Epithelial cell of prostate (primary cell): ENCODE measurements at regions not wholly inside any gene's neighbourhood (a gene's known extent, or its start where the extent isn't known, plus 50 kb on each side); places are given as distances from the start of the nearest gene placed in this dataset.
"Not testable (repeated sequence)": the region's sequence is repeated elsewhere in the genome, so short reads cannot be mapped to it uniquely, and the experiment has no call there.

Experiments used
- DNase-seq: peaks from one replicate; pipeline ENCODE4 v3.0.0-alpha.2; 2011; ENCODE audit warnings: low read depth, low spot score
- H3K27ac ChIP-seq: fragments of 450-650 bp; 2 replicates; pipeline ENCODE4 v1.5.1; 2017; ENCODE audit warnings: mild to moderate bottlenecking

DNA sequence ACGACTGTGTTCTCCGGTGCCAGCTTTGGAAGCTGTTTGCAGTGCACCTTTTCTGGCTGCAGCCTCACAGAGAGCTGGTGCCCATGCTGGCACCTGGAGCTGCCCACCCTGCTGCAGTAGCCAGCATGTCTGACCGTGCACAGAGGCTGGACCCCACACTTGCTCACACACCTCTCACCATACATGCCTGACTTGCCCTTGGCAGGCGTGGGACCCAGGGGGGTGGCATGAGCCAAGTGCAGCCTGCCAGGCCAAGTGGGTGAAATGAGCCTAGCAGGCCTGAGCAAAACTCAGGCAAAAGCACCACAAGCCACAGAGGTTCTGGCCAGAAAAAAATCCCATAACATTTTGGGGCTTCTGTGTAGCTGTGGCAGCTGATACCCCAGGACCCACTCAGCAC lies 258.8 kb downstream of the XPNPEP1 start:
- no peak for DNase-seq
- no peak overlapping the region for H3K27ac ChIP-seq

GRCh38 chr10:109663122-109663521 lies 260.2 kb downstream of the XPNPEP1 start:
- no peak overlapping the region for H3K27ac ChIP-seq
- DNase-seq, result no peak

DNA sequence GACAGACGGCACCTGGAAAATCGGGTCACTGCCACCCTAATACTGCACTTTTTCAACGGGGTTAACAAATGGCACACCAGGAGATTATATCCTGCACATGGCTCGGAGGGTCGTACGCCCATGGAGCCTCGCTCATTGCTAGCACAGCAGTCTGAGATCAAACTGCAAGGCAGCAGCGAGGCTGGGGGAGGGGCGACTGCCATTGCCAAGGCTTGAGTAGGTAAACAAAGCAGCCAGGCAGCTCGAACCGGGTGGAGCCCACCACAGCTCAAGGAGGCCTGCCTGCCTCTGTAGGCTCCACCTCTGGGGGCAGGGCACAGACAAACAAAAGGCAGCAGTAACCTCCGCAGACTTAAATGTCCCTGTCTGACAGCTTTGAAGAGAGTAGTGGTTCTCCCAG lies 270.7 kb downstream of the XPNPEP1 start:
- DNase-seq, H3K27ac ChIP-seq: not testable (repeated sequence)

DNA sequence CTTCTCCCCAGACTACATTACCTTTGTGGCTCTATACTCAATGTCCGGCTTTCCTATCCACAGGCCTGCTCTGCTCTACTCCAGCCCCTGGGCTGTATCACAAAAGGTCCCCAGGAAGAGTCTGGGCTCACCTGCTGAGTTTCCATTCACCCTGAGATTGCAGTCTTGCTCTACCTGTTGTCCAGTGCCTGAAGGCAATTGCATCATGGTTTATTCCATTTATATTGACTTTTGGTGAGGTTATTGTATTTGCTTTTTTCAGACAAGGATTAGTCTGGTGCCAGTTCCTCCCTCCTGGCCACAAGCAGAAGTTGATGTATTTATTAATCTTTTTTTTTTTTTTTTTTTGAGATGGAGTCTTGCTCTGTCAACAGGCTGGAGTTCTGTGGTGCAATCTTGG lies 273.1 kb downstream of the XPNPEP1 start:
- H3K27ac ChIP-seq, result no peak overlapping the region

DNA sequence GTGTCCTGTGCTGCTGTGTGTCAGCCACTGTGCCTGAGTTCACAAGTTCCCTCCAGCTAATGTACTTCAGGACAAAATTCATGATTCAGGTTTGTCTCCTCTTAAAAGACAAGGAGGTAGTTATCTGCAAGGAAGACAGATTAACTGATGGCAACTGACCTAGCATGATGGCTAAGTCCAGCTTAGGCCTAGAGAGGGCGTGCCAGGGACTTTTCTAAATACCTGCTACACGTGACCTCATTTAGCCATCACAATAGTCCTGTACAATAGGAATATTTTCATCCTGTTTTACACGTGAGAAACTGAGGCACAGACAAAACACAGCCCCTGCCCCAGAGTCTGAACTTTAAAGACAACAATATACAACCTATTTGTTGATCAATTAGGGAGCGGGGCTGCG lies 275.7 kb downstream of the XPNPEP1 start:
- H3K27ac ChIP-seq, result no peak overlapping the region
- no peak for DNase-seq

More for the DNA sequence above, 273.1 kb downstream of the XPNPEP1 start:
- no peak for DNase-seq

DNA sequence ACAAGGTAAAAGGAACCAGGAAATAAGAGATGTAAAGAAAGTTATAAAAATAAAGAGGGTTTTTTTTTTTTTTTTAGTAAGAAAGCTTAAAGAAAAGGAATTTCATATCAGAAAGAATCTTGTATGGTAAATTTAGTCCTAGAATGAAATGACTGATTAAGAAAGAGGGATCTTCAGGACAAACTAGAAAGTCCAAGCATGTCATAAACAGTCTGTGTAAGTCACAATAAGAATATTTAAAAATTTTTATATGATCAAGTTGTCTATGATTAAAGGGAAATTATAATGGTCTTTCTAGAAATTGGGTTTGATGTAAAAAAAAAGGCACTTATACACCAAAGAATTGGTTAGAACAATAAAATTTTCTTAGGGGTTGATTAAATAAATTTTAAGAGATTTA lies 289.5 kb downstream of the XPNPEP1 start:
- no peak for DNase-seq
- no peak overlapping the region for H3K27ac ChIP-seq

- not testable (repeated sequence) for H3K27ac ChIP-seq, DNase-seq
Observed at GRCh38 chr10:109633017-109633416, 290.3 kb downstream of the XPNPEP1 start.

DNA sequence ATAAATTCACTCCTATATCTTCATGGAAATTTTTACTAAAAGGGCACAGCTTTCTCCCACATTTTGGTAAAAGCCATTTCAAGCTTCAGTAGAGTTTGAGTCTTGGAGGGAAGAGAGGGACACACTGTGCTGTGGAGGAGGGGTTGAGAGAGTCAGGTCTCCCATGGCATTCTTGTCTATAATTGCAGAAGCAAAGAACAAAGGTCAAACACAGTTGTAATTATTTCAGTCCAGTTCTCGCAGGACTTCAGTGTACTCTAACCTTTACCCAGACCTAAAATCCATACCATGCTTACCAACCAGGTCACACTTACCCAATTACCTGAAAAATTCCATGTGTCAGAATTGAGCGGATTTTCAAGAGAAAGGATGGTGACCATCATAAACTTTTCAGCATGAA lies 298.4 kb downstream of the XPNPEP1 start:
- no peak overlapping the region for H3K27ac ChIP-seq
- no peak for DNase-seq

GRCh38 chr10:109622566-109622965 lies 300.7 kb downstream of the XPNPEP1 start:
- no peak for DNase-seq
- no peak overlapping the region for H3K27ac ChIP-seq

DNA sequence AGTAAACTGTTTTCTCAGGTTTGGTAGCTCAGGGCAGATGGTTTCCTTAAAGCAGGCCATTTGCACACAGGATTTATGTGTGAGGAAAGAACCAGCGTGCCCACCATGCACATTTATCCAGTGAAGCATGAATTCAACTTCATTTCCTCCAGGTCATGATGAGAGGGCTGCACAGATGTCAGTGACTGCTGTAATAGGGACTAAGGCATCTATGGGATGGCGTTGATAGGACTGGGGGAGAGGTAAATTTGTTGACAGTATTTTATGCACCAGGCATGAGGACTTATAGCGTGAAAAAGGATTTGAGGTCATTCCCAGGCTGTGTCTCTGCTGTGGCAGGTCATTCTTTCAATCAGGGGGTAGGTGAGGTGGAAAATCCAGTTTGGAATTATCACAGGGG lies 302.9 kb downstream of the XPNPEP1 start:
- DNase-seq, result no peak
- no peak overlapping the region for H3K27ac ChIP-seq

DNA sequence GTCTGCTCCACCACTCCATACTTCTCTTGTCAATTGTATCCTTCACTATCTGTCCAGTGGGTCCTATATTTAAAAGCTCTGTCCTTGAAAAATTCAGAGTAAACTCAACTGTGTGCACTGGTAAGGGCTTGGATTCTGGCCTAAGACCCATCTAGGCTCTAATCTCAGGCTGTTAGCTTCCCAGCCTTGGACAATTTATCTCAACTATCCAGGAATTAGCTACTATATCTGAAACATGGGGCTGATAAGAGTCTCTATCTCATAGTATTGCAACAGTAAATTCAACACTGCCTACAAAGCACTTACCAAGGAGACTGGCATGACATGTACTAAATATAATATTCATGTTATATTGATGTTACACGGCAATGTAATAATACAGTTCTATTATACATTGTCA lies 303.4 kb downstream of the XPNPEP1 start:
- DNase-seq, result no peak
- H3K27ac ChIP-seq, result no peak overlapping the region

GRCh38 chr10:109618748-109619147 lies 304.6 kb downstream of the XPNPEP1 start:
- DNase-seq, result no peak

GRCh38 chr10:109618301-109618700 lies 305.0 kb downstream of the XPNPEP1 start:
- DNase-seq, result no peak
- H3K27ac ChIP-seq, result no peak overlapping the region

More at GRCh38 chr10:109618748-109619147, 304.6 kb downstream of the XPNPEP1 start:
- no peak overlapping the region for H3K27ac ChIP-seq

DNA sequence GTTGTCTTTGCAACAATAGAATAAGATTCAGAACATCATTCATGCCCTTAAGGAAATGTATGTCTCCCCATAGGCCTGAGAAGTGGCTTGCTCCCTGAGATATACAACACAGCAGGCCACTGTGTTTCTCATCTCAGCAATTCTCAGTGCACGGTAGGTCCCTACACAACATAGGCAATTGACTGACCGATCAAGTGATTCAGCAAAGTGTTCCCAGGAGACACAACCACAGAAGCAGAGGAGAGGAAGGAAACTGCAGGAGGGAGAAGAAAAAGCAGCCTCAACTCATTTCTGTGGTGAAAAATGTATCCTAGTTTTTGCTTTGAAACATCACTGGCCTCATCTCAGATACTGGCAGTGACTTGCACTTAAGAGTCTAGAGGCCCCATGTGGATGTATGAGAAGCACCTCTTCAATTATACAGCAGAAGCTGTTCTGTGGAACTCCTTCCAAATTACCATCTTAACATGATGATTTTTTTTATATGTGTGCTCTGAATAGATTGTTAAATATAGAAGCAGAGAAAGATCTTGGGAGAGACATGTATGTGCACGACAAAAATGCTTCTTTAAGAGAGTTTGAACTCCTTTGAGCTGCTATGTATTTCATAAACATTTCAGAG lies 306.8 kb downstream of the XPNPEP1 start:
- no peak for DNase-seq
- H3K27ac ChIP-seq, result no peak overlapping the region

GRCh38 chr10:109595356-109595755 lies 328.0 kb downstream of the XPNPEP1 start:
- DNase-seq, H3K27ac ChIP-seq: not testable (repeated sequence)

DNA sequence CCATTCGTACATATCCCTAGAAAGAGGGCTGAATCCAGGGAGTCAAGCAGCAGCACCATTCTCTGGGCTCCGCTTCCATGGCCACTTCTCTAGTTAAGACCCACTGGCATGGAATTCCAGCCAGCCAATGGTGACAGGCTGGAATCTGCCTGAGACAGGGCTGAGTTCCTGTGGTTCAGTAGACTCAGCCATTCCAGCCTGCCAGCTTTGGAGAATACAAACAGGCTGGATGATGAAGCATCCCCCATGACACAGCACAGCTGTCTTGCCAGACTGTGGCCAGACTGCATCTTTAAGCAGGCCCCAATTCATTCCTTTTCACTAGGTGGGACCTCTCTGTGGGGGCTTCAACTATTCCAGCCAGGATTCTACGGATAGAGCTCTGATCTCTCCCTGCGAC lies 329.6 kb downstream of the XPNPEP1 start:
- no peak overlapping the region for H3K27ac ChIP-seq
- no peak for DNase-seq

DNA sequence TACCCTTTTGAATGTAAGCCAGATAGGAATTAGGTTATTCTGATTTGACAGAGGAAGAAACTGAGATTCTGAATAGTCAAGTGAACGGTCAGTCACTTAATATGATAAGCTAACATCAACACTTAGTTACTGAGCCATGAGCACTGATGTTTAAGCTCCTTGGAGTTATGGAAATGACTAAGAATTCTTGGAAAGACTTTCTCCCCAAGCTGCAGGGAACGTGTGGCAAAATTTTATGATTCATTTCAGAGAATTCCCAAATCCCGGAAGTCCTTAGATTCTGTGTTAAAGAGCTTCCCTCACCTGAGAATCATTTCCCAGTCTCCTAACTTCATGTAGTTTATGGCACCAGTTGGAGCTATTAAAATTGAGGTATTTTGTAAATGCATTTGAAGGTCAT lies 330.9 kb downstream of the XPNPEP1 start:
- H3K27ac ChIP-seq, result no peak overlapping the region
- DNase-seq, result no peak

DNA sequence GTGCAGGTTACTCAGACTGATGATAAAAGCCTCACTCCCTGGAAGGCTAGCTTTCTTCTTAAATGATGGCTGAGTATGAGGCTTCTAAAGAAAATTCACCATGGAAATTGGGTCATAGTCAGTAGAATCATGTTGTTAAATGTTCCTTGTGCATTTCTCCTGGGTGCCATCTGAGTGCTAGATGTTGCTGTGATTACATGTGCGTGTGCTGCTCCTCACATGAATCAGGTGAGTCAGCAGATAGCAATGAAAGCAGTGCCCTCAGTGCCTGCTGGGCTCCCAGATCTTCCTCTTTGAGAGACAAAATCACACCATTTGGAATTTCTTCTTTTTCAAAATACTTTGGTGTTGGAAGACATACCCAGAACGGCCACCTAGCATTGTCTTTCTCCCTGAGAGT lies 331.7 kb downstream of the XPNPEP1 start:
- H3K27ac ChIP-seq, result no peak overlapping the region
- no peak for DNase-seq

GRCh38 chr10:109588259-109588658 lies 335.1 kb downstream of the XPNPEP1 start:
- no peak overlapping the region for H3K27ac ChIP-seq

DNA sequence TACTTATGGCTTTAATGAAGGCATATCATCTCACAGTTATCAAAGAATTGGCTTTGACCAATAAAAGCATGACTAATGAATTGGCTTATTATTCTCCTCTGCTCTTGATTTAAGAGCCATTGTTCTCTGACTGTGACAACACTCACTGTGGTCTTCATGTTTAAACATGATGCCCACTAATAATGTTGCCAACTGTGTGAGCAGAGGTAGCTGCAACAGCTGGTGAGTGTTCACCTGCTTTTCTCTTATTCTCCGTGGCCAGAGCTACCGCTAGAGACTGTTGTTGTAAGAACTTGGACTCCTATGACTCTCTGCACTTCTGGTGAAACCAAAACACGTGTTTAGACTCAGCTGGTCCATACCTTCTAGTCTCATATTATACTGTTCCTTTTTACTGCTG lies 335.9 kb downstream of the XPNPEP1 start:
- no peak overlapping the region for H3K27ac ChIP-seq
- DNase-seq, result no peak

More at GRCh38 chr10:109588259-109588658, 335.1 kb downstream of the XPNPEP1 start:
- DNase-seq, result no peak

DNA sequence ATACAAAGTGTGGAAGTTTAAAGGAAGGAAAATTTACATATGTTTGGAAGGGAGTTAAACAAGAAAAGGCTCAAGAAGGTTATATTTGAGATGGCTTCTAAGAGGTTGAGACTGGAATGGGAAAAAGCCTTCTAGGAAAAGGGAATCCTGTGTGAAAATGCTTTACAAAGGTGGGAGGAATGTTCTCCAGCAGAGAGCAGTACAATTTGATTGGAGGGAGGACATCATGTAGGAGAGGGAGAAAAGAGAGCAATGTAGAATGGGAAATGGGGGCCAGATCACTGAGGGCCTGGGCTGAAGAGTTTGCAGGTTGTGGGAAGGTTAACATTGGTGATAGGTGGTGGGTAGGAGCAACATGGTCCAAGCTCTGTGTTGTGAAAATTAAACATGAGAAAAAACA lies 366.9 kb downstream of the XPNPEP1 start:
- H3K27ac ChIP-seq, result no peak overlapping the region
- DNase-seq, result no peak

DNA sequence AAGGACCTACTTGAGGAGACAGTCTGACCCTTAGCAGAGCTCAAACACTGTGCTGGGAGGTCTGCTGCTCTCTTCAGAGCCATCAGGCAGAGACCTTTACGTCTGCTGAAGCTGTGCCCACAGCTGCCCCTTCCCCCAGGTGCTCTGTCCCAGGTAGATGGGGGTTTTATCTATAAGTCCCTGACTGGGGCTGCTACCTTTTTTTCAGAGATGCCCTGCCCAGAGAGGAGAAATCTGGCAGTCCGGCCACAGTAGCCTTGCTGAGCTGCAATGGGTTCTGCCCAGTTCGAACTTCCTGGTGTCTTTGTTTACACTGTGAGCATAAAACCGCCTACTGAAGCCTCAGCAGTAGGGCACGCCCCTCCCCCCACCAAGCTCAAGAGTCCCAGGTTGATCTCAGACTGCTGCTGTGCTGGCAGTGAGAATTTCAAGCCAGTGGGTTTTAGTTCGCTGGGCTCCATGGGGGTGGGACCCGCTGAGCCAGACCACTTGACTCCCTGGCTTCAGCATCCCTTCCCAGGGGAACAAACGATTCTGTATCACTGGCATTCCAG lies 381.2 kb downstream of the XPNPEP1 start:
- H3K27ac ChIP-seq, DNase-seq: not testable (repeated sequence)
